HEK293 (cell line): ENCODE measurements at regions not wholly inside any gene's neighbourhood (a gene's known extent, or its start where the extent isn't known, plus 50 kb on each side); places are given as distances from the start of the nearest gene placed in this dataset.

Source experiments
- CTCF ChIA-PET: fragments of 350-600 bp; formaldehyde crosslinking; extraction: SDS; loops from one replicate; lab custom pipeline; 2021; ENCODE audit warnings: antibody characterized with exemption; lab: Yijun Ruan, JAX
- POLR2A ChIA-PET: fragments of 300-600 bp; formaldehyde crosslinking; extraction: SDS; loops from one replicate; lab custom pipeline; 2020; ENCODE audit warnings: antibody characterized with exemption, inconsistent platforms; lab: Yijun Ruan, JAX
- H3K27ac ChIP-seq: fragments of 200-500 bp; sonication (Bioruptor generic); 2 replicates; pipeline ENCODE4 v1.5.1; 2014; ENCODE audit warnings: low read depth, low read length, control low read depth, inconsistent platforms; ENCODE audit errors: extremely low read depth
- H3K36me3 ChIP-seq, 2 experiments: fragments of 200-500 bp in 1 of 2; sonication (Bioruptor generic) in 1 of 2; 1 replicate in 1 of 2; 2 replicates in 1 of 2; pipeline ENCODE4 v1.5.1; 2014 to 2017; ENCODE audit warnings: inconsistent platforms in 2 of 2, low read length in 2 of 2; ENCODE audit not compliant: control insufficient read depth in 2 of 2, insufficient read depth in 1 of 2
- H3K4me1 ChIP-seq: fragments of 200-500 bp; sonication (Bioruptor generic); 2 replicates; pipeline ENCODE4 v1.5.1; 2014; ENCODE audit warnings: mild to moderate bottlenecking, low read length, inconsistent platforms; ENCODE audit not compliant: control insufficient read depth, insufficient read depth
- H3K4me3 ChIP-seq: 2 replicates; pipeline ENCODE4 v1.5.1; 2011; ENCODE audit warnings: low read depth, mild to moderate bottlenecking, control low read depth, low read length, moderate library complexity
- H3K9me3 ChIP-seq: fragments of 200-500 bp; sonication (Bioruptor generic); 2 replicates; pipeline ENCODE4 v1.5.1; 2014; ENCODE audit warnings: low read depth, low read length, inconsistent platforms; ENCODE audit not compliant: control insufficient read depth, insufficient read depth
- HOXA7 ChIP-seq: sonication (generic); formaldehyde crosslinking; IDR thresholded peaks from 2 replicates; pipeline ENCODE4 v1.8.1; 2022; ENCODE audit warnings: missing genetic modification reagents, borderline replicate concordance
- HOXD13 ChIP-seq: sonication (generic); formaldehyde crosslinking; IDR thresholded peaks from 2 replicates; pipeline ENCODE4 v1.8.0; 2022; ENCODE audit warnings: missing genetic modification reagents, borderline replicate concordance
- MYNN ChIP-seq: fragments of 450-650 bp; formaldehyde crosslinking; IDR thresholded peaks from 2 replicates; pipeline ENCODE4 v1.5.1; 2016; ENCODE audit warnings: missing biosample characterization, missing genetic modification characterization, borderline replicate concordance
- SETDB1 ChIP-seq: IDR thresholded peaks from one replicate; pipeline ENCODE4 v1.6.1; 2017; ENCODE audit warnings: mild to moderate bottlenecking, low read length, moderate library complexity, mixed read lengths; ENCODE audit not compliant: insufficient read length
- ZFHX2 ChIP-seq: fragments of 450-650 bp; formaldehyde crosslinking; conservative IDR thresholded peaks from 2 replicates; pipeline ENCODE4 v1.5.1; 2016; ENCODE audit warnings: missing biosample characterization, missing genetic modification characterization
- ZNF16 ChIP-seq: fragments of 450-650 bp; formaldehyde crosslinking; IDR thresholded peaks from 2 replicates; pipeline ENCODE4 v1.5.1; 2016; ENCODE audit warnings: low read depth, missing biosample characterization, missing genetic modification characterization
- ZNF175 ChIP-seq: fragments of 450-650 bp; formaldehyde crosslinking; IDR thresholded peaks from 2 replicates; pipeline ENCODE4 v1.5.1; 2016; ENCODE audit warnings: missing biosample characterization, missing genetic modification characterization
- ZNF24 ChIP-seq: fragments of 450-650 bp; formaldehyde crosslinking; IDR thresholded peaks from 2 replicates; pipeline ENCODE4 v1.5.1; 2016; ENCODE audit warnings: missing biosample characterization, missing genetic modification characterization
- ZNF311 ChIP-seq: fragments of 450-650 bp; formaldehyde crosslinking; IDR thresholded peaks from 2 replicates; pipeline ENCODE4 v1.5.1; 2017; ENCODE audit warnings: missing biosample characterization, missing genetic modification characterization, borderline replicate concordance
- ZNF37A ChIP-seq: fragments of 450-650 bp; IDR thresholded peaks from 2 replicates; pipeline ENCODE4 v1.5.1; 2018; ENCODE audit warnings: missing biosample characterization, missing genetic modification characterization
- ZNF394 ChIP-seq: fragments of 450-650 bp; formaldehyde crosslinking; IDR thresholded peaks from 2 replicates; pipeline ENCODE4 v1.5.1; 2016; ENCODE audit warnings: missing biosample characterization, missing genetic modification characterization, mild to moderate bottlenecking, moderate library complexity, borderline replicate concordance
- ZNF521 ChIP-seq: fragments of 450-650 bp; formaldehyde crosslinking; IDR thresholded peaks from 2 replicates; pipeline ENCODE4 v1.5.1; 2017; ENCODE audit warnings: missing biosample characterization, mild to moderate bottlenecking, missing genetic modification characterization
- ZNF626 ChIP-seq: fragments of 450-650 bp; sonication (Bioruptor Pico); formaldehyde crosslinking; IDR thresholded peaks from 2 replicates; pipeline ENCODE4 v1.5.1; 2018; ENCODE audit warnings: missing biosample characterization, missing genetic modification characterization, inconsistent platforms
- ZNF776 ChIP-seq: fragments of 450-650 bp; formaldehyde crosslinking; IDR thresholded peaks from 2 replicates; pipeline ENCODE4 v1.5.0; 2017; ENCODE audit warnings: missing biosample characterization, missing genetic modification characterization, borderline replicate concordance
- ZNF830 ChIP-seq: fragments of 450-650 bp; IDR thresholded peaks from 2 replicates; pipeline ENCODE4 v1.5.0; 2018; ENCODE audit warnings: missing biosample characterization, missing genetic modification characterization, low read depth, mild to moderate bottlenecking, moderate library complexity
- TF ChIP-seq, protein P1 (sequence below): sonication (generic); formaldehyde crosslinking; IDR thresholded peaks from 2 replicates; pipeline ENCODE4 v1.8.1; 2022; ENCODE audit warnings: mild to moderate bottlenecking, moderate library complexity, missing genetic modification reagents
- TF ChIP-seq, protein P2 (sequence below): fragments of 450-650 bp; formaldehyde crosslinking; IDR thresholded peaks from 2 replicates; pipeline ENCODE4 v1.5.1; 2016; ENCODE audit warnings: missing biosample characterization, missing genetic modification characterization
- TF ChIP-seq, protein P3 (sequence below): fragments of 450-650 bp; formaldehyde crosslinking; IDR thresholded peaks from 2 replicates; pipeline ENCODE4 v1.5.1; 2016; ENCODE audit warnings: missing biosample characterization, missing genetic modification characterization
- TF ChIP-seq, protein P4 (sequence below): fragments of 450-650 bp; formaldehyde crosslinking; IDR thresholded peaks from 2 replicates; pipeline ENCODE4 v1.5.1; 2017; ENCODE audit warnings: missing biosample characterization, missing genetic modification characterization
- TF ChIP-seq, protein P5 (sequence below): fragments of 450-650 bp; formaldehyde crosslinking; IDR thresholded peaks from 2 replicates; pipeline ENCODE4 v1.5.1; 2016; ENCODE audit warnings: missing biosample characterization, missing genetic modification characterization, borderline replicate concordance

DNA sequence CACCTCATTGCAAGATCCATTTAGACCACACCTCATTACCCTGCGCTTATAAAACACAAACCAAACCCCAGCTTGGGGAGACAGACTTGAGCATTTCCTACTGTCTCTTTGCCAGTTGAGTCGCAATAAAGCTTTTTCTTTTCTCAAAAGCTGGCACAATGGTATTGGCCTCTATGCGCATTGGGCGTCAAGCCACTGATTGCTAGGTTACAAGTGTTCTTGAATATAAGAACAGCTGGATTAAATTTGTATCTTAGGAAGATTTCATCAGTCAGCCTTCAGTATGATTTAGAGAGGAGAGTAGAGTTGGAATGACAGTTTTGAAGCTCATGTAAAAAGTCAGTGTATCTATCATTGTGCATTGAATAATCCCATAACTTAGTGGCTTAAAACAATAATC is 84.9 kb upstream of the RAB4A start:
- Histone ChIP-seq H3K36me3 (no peaks in the 10 kb centered on the region), H3K4me3 (no peak overlapping the region), H3K27ac (no peak overlapping the region), H3K9me3 (no peaks in the 10 kb centered on the region), H3K4me1 (no peaks in the 10 kb centered on the region)
- ChIA-PET POLR2A (no interaction called here), CTCF (interaction anchor here (0.8 to 2.1 kb wide), 3 partner anchors 17 to 50 kb away, joined by 4 to 6 read pairs (median 4); no protein-coding TSS in a partner anchor)
- TF ChIP-seq HOXD13 (CRISPR knock-in tag): no peak
- no peak for TF ChIP-seq ZNF830 (tag by site-specific recombination)
- TF ChIP-seq, protein P1, sequence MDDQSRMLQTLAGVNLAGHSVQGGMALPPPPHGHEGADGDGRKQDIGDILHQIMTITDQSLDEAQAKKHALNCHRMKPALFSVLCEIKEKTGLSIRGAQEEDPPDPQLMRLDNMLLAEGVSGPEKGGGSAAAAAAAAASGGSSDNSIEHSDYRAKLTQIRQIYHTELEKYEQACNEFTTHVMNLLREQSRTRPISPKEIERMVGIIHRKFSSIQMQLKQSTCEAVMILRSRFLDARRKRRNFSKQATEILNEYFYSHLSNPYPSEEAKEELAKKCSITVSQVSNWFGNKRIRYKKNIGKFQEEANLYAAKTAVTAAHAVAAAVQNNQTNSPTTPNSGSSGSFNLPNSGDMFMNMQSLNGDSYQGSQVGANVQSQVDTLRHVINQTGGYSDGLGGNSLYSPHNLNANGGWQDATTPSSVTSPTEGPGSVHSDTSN (CRISPR knock-in tag): no peak
- no peak for TF ChIP-seq HOXA7
- no peak for TF ChIP-seq SETDB1
- TF ChIP-seq, protein P2, sequence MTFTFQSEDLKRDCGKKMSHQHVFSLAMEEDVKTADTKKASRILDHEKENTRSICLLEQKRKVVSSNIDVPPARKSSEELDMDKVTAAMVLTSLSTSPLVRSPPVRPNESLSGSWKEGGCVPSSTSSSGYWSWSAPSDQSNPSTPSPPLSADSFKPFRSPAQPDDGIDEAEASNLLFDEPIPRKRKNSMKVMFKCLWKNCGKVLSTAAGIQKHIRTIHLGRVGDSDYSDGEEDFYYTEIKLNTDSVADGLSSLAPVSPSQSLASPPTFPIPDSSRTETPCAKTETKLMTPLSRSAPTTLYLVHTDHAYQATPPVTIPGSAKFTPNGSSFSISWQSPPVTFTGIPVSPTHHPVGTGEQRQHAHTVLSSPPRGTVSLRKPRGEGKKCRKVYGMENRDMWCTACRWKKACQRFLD: no peak
- no peak for TF ChIP-seq ZNF521

DNA sequence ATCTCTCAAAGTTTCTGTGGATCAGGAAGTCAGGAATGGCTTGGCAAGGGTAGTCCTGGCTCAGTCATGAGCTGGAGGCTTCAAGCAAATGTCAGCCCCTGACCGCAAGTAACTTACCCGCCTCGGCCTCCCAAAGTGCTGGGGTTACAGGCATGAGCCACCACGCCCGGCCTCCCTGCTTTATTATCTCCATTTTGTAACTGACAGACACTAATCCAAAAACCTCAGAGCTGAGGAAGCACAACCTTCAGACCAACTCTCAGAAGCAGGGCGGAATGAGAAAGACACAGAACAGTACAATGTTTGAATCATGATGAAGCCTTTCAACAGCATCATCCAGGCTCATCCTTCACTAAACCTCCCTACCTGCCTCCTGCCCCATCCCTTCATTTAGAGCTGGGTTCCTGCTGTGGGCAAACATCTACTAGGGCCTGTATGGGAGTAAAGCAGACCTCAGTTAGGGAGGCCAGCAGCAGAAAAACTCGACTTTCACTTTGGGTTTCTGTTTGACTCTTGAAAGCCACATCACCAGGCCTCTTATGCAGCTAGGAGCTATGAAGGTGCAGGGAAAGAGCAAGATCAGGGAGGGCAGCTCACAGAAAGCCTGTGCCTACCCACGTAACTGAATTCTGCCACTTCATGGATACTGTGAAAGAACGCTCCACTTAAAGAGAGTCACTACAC is 84.4 kb upstream of the RAB4A start:
- no peak for TF ChIP-seq ZNF776 (tag by site-specific recombination)
- H3K4me3 ChIP-seq: no peak overlapping the region
- no peaks in the 10 kb centered on the region for H3K4me1 ChIP-seq
- H3K9me3 ChIP-seq: no peaks in the 10 kb centered on the region
- H3K36me3 ChIP-seq: no peaks in the 10 kb centered on the region
- ChIA-PET CTCF (interaction anchor here (0.6 to 2.1 kb wide), 4 partner anchors 13 to 50 kb away, joined by 3 to 6 read pairs (median 4); no protein-coding TSS in a partner anchor), POLR2A (no interaction called here)
- no peak overlapping the region for H3K27ac ChIP-seq

DNA sequence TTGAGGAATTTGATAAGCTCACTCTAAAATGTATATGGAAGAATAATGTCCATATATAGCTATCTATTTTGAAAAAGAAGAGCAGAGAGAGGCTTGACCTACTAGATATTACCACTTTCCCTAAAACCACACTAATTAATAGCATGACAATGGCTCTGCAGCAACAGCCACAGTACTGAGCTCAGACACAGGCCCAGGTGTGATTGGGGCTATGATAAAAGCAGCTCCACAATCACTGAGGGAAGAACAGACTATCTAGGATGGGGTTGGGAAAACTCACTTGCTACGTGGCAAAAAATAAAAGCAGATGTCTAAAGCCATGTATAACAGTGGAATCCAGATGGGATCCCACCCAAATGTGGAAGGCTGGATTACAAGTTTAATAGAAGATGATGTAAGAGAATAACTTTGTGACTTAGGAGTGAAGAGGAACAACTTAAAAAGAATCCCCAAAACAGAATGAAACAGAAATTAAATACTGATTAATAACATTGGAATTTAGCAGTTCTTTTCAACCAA is 80.8 kb upstream of the RAB4A start:
- Histone ChIP-seq H3K9me3 (no peaks in the 10 kb centered on the region), H3K4me1 (peaks cover 4% of the 10 kb centered on the region; the same call in 1 of the 2 replicates), H3K4me3 (no peak overlapping the region), H3K36me3 (no peaks in the 10 kb centered on the region), H3K27ac (no peak overlapping the region)
- no peak for TF ChIP-seq ZNF24 (tag by site-specific recombination)
- no peak for TF ChIP-seq SETDB1
- no peak for TF ChIP-seq ZFHX2 (tag by site-specific recombination)
- TF ChIP-seq ZNF311 (tag by site-specific recombination): no peak
- TF ChIP-seq, protein P3, sequence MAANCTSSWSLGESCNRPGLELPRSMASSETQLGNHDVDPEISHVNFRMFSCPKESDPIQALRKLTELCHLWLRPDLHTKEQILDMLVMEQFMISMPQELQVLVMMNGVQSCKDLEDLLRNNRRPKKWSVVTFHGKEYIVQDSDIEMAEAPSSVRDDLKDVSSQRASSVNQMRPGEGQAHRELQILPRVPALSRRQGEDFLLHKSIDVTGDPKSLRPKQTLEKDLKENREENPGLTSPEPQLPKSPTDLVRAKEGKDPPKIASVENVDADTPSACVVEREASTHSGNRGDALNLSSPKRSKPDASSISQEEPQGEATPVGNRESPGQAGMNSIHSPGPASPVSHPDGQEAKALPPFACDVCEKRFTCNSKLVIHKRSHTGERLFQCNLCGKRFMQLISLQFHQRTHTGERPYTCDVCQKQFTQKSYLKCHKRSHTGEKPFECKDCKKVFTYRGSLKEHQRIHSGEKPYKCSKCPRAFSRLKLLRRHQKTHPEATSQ (tag by site-specific recombination): no peak
- TF ChIP-seq MYNN (tag by site-specific recombination): no peak
- TF ChIP-seq, protein P4, sequence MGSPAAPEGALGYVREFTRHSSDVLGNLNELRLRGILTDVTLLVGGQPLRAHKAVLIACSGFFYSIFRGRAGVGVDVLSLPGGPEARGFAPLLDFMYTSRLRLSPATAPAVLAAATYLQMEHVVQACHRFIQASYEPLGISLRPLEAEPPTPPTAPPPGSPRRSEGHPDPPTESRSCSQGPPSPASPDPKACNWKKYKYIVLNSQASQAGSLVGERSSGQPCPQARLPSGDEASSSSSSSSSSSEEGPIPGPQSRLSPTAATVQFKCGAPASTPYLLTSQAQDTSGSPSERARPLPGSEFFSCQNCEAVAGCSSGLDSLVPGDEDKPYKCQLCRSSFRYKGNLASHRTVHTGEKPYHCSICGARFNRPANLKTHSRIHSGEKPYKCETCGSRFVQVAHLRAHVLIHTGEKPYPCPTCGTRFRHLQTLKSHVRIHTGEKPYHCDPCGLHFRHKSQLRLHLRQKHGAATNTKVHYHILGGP (tag by site-specific recombination): no peak
- no peak for TF ChIP-seq ZNF394 (tag by site-specific recombination)
- TF ChIP-seq ZNF37A: no peak
- TF ChIP-seq, protein P5, sequence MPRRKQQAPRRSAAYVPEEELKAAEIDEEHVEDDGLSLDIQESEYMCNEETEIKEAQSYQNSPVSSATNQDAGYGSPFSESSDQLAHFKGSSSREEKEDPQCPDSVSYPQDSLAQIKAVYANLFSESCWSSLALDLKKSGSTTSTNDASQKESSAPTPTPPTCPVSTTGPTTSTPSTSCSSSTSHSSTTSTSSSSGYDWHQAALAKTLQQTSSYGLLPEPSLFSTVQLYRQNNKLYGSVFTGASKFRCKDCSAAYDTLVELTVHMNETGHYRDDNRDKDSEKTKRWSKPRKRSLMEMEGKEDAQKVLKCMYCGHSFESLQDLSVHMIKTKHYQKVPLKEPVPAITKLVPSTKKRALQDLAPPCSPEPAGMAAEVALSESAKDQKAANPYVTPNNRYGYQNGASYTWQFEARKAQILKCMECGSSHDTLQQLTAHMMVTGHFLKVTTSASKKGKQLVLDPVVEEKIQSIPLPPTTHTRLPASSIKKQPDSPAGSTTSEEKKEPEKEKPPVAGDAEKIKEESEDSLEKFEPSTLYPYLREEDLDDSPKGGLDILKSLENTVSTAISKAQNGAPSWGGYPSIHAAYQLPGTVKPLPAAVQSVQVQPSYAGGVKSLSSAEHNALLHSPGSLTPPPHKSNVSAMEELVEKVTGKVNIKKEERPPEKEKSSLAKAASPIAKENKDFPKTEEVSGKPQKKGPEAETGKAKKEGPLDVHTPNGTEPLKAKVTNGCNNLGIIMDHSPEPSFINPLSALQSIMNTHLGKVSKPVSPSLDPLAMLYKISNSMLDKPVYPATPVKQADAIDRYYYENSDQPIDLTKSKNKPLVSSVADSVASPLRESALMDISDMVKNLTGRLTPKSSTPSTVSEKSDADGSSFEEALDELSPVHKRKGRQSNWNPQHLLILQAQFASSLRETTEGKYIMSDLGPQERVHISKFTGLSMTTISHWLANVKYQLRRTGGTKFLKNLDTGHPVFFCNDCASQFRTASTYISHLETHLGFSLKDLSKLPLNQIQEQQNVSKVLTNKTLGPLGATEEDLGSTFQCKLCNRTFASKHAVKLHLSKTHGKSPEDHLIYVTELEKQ (tag by site-specific recombination): no peak
- no peak for TF ChIP-seq ZNF175 (tag by site-specific recombination)
- TF ChIP-seq ZNF626 (tag by site-specific recombination): no peak
- TF ChIP-seq ZNF16: no peak
- ChIA-PET POLR2A (no interaction called here), CTCF (interaction anchor here (1.5 kb wide), 1 partner anchor 37 kb away, joined by 6 read pairs; no protein-coding TSS in a partner anchor)
